ENCODE measurements at regions not wholly inside any gene's neighbourhood (a gene's known extent, or its start where the extent isn't known, plus 50 kb on each side); places are given as distances from the start of the nearest gene placed in this dataset.

GRCh38 chr5:33231935-33232334, 208.8 kb upstream of the TARS1 start:
- DNase-seq, result no peak
- intact Hi-C loops (cut with DNase I), result no loop called here

DNA sequence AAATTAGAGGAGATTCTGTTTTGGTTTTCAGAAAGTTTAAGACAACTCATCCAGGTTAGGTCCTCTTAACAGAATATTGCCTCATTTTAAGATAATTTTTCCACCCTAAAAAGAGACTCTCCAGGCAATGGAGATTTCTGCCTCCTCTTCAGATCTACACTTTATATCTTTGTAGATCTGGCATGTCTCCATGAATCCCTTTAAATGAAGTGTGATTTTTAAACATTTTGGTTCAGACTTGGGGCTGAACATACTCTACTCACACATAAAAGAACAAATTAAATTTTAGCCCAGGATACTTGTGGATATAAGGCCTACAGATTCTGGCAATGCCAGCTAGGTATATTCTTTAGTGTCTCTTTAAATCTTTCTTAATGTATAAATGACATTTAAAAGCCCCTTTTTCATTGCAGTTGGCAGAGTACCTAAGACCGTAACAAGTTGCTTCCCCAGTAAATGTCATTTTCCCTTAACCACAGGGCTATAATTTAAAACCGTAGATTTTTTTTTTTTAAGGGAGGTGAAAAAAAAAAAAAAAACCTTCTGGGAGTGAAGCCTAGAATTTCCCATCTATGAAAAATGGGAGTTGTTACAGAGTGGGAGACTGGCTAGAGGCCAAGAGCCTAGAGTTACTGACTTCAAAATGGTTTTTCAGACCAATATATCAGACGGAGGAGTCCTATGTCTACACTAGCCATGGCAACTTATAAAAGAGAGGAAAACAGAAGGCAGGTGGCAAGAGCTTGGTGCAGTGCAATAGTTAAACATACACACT, 207.8 kb upstream of the TARS1 start:
- DNase-seq (no peak), ATAC-seq (no peak)
- H3K9me3 ChIP-seq, result no peaks in the 10 kb centered on the region

More at GRCh38 chr5:33231935-33232334, 208.8 kb upstream of the TARS1 start:
- H3K9me3 ChIP-seq, result no peaks in the 10 kb centered on the region
- H3K4me3 ChIP-seq, result no peak overlapping the region
- no peaks in the 10 kb centered on the region for H3K36me3 ChIP-seq
- TF ChIP-seq, protein P1, sequence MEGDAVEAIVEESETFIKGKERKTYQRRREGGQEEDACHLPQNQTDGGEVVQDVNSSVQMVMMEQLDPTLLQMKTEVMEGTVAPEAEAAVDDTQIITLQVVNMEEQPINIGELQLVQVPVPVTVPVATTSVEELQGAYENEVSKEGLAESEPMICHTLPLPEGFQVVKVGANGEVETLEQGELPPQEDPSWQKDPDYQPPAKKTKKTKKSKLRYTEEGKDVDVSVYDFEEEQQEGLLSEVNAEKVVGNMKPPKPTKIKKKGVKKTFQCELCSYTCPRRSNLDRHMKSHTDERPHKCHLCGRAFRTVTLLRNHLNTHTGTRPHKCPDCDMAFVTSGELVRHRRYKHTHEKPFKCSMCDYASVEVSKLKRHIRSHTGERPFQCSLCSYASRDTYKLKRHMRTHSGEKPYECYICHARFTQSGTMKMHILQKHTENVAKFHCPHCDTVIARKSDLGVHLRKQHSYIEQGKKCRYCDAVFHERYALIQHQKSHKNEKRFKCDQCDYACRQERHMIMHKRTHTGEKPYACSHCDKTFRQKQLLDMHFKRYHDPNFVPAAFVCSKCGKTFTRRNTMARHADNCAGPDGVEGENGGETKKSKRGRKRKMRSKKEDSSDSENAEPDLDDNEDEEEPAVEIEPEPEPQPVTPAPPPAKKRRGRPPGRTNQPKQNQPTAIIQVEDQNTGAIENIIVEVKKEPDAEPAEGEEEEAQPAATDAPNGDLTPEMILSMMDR (IDR thresholded peaks at IDR 0.05), result no peak
- no peaks in the 10 kb centered on the region for H3K4me1 ChIP-seq
- ATAC-seq, result no peak
- H3K27ac ChIP-seq, result no peak overlapping the region
- H3K27me3 ChIP-seq, result no peaks in the 10 kb centered on the region

GRCh38 chr5:33235304-33235703, 205.5 kb upstream of the TARS1 start:
- DNase-seq, result no peak
- H3K27me3 ChIP-seq, result no peaks in the 10 kb centered on the region
- H3K36me3 ChIP-seq, result no peaks in the 10 kb centered on the region
- no peak overlapping the region for H3K27ac ChIP-seq
- intact Hi-C loops (cut with DNase I), result no loop called here
- no peak overlapping the region for H3K4me3 ChIP-seq
- H3K4me1 ChIP-seq, result no peaks in the 10 kb centered on the region
- TF ChIP-seq, protein P1 (IDR thresholded peaks at IDR 0.05), result no peak
- no peaks in the 10 kb centered on the region for H3K9me3 ChIP-seq
- no peak for ATAC-seq

More for the DNA sequence above, 207.8 kb upstream of the TARS1 start:
- intact Hi-C loops (cut with DNase I), result no loop called here
- no peaks in the 10 kb centered on the region for H3K27me3 ChIP-seq
- no peaks in the 10 kb centered on the region for H3K36me3 ChIP-seq
- no peaks in the 10 kb centered on the region for H3K4me1 ChIP-seq
- H3K4me3 ChIP-seq, result no peak overlapping the region
- TF ChIP-seq, protein P1 (IDR thresholded peaks at IDR 0.05), result no peak
- no peak overlapping the region for H3K27ac ChIP-seq

DNA sequence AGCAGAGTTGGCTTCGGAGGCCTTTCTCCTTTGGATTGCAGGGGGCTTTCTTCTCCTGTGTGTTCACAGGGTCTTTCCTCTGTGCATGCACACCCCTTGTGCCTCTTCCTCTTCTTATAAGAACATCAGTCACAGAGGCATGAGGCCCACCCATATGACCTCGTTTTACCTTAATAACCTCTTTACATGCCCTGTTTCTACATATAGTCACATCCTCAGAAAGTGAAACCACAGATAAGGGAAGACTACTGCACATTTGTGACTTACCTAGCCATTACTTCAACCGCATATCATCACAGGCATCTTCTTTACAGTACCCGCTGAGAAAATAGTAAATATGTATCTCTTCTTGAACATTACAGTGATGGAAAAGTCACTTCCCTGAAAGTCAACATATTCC, 204.9 kb upstream of the TARS1 start:
- no peaks in the 10 kb centered on the region for H3K36me3 ChIP-seq
- H3K27ac ChIP-seq, result no peak overlapping the region
- no peaks in the 10 kb centered on the region for H3K27me3 ChIP-seq
- H3K4me1 ChIP-seq, result no peaks in the 10 kb centered on the region
- DNase-seq (no peak), ATAC-seq (no peak)
- intact Hi-C loops (cut with DNase I), result no loop called here
- no peak overlapping the region for H3K4me3 ChIP-seq
- TF ChIP-seq, protein P1 (IDR thresholded peaks at IDR 0.05), result no peak
- H3K9me3 ChIP-seq, result no peaks in the 10 kb centered on the region

DNA sequence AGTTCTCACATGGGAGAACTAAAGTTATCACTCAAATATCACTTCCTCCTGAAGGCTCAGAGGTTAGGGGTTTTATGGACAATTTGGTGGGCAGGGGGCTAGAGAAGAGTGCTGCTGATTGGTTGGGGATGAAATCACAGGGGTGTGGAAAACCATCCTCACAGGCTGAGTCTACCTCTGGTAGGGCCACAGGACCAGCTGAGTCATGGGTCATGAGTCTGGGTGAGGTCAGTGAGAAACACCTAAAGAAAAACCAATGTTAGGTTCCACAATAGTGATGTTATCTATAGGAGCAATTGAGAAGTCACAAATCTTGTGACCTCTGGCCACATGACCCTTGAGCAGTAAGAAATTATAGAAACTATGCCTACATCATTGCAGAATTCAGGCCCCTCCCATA, 203.3 kb upstream of the TARS1 start:
- Histone ChIP-seq H3K4me1 (no peaks in the 10 kb centered on the region), H3K4me3 (no peak overlapping the region), H3K9me3 (no peaks in the 10 kb centered on the region), H3K36me3 (no peaks in the 10 kb centered on the region), H3K27ac (no peak overlapping the region), H3K27me3 (no peaks in the 10 kb centered on the region)
- intact Hi-C loops (cut with DNase I), result no loop called here
- ATAC-seq (no peak), DNase-seq (no peak)
- TF ChIP-seq, protein P1 (IDR thresholded peaks at IDR 0.05), result no peak
